Neuronal stem cell (in vitro differentiated cells): ENCODE measurements at regions not wholly inside any gene's neighbourhood (a gene's known extent, or its start where the extent isn't known, plus 50 kb on each side); places are given as distances from the start of the nearest gene placed in this dataset.

Experiments used
- DNase-seq: peaks from one replicate; pipeline ENCODE4 v3.0.0-alpha.2; 2013; ENCODE audit warnings: low spot score
- H2AFZ ChIP-seq: one replicate; pipeline ENCODE4 v1.6.1; 2013; ENCODE audit warnings: mild to moderate bottlenecking, low read length, inconsistent platforms
- H2AK5ac ChIP-seq: 2 replicates; pipeline ENCODE4 v1.6.1; 2013; ENCODE audit warnings: low read depth, mild to moderate bottlenecking, inconsistent platforms, low read length, moderate library complexity, mixed read lengths
- H2BK120ac ChIP-seq: 2 replicates; pipeline ENCODE4 v1.6.1; 2013; ENCODE audit warnings: low read depth, mild to moderate bottlenecking, inconsistent platforms, low read length, moderate library complexity, mixed read lengths
- H2BK12ac ChIP-seq: one replicate; pipeline ENCODE4 v1.6.1; 2013; ENCODE audit warnings: low read length, inconsistent platforms
- H2BK15ac ChIP-seq: 2 replicates; pipeline ENCODE4 v1.6.1; 2013; ENCODE audit warnings: mild to moderate bottlenecking, low read length, inconsistent platforms, mixed read lengths
- H2BK5ac ChIP-seq: one replicate; pipeline ENCODE4 v1.6.1; 2013; ENCODE audit warnings: inconsistent platforms, mild to moderate bottlenecking, low read length, moderate library complexity
- H3K14ac ChIP-seq: one replicate; pipeline ENCODE4 v1.6.1; 2013; ENCODE audit warnings: low read length, inconsistent platforms
- H3K18ac ChIP-seq: 2 replicates; pipeline ENCODE4 v1.6.1; 2013; ENCODE audit warnings: low read length, inconsistent platforms
- H3K23ac ChIP-seq: 2 replicates; pipeline ENCODE4 v1.6.1; 2013; ENCODE audit warnings: low read depth, mild to moderate bottlenecking, mixed read lengths, low read length, inconsistent platforms; ENCODE audit not compliant: poor library complexity
- H3K27ac ChIP-seq: replicated peaks from 3 replicates; pipeline ENCODE4 v1.5.1; 2013; ENCODE audit warnings: low read length, inconsistent platforms
- H3K27me3 ChIP-seq, 3 experiments: 2 replicates each; pipeline ENCODE4 v1.6.1; 2013; ENCODE audit warnings: low read length in 3 of 3, mild to moderate bottlenecking in 2 of 3, inconsistent platforms in 1 of 3, low read depth in 1 of 3, mixed read lengths in 1 of 3, moderate library complexity in 1 of 3; ENCODE audit not compliant: control insufficient read depth in 3 of 3, insufficient read depth in 3 of 3
- H3K36me3 ChIP-seq, 2 donors: replicated peaks in 1 of 2; 2 replicates each; pipeline ENCODE4 v1.6.1; 2013; ENCODE audit warnings: low read length in 2 of 2; ENCODE audit not compliant: control insufficient read depth in 2 of 2, insufficient read depth in 2 of 2
- H3K4ac ChIP-seq: 2 replicates; pipeline ENCODE4 v1.6.1; 2013; ENCODE audit warnings: inconsistent platforms, mild to moderate bottlenecking, low read length, moderate library complexity
- H3K4me1 ChIP-seq, 2 donors: 1 replicate in 1 of 2; 2 replicates in 1 of 2; pipeline ENCODE4 v1.6.1; 2013; ENCODE audit warnings: low read length in 2 of 2, low read depth in 1 of 2; ENCODE audit not compliant: control insufficient read depth in 2 of 2, insufficient read depth in 1 of 2
- H3K4me2 ChIP-seq: one replicate; pipeline ENCODE4 v1.6.1; 2013; ENCODE audit warnings: mild to moderate bottlenecking, low read length, inconsistent platforms; ENCODE audit not compliant: insufficient read depth, poor library complexity, severe bottlenecking
- H3K4me3 ChIP-seq, 2 donors: 2 replicates each; pipeline ENCODE4 v1.5.1; 2013; ENCODE audit warnings: low read length in 2 of 2, mild to moderate bottlenecking in 2 of 2, inconsistent platforms in 1 of 2, moderate library complexity in 1 of 2
- H3K79me1 ChIP-seq: one replicate; pipeline ENCODE4 v1.6.1; 2013; ENCODE audit warnings: low read depth, mild to moderate bottlenecking, inconsistent platforms, low read length, moderate library complexity
- H3K9ac ChIP-seq: one replicate; pipeline ENCODE4 v1.6.1; 2013; ENCODE audit warnings: mild to moderate bottlenecking, low read depth, low read length, inconsistent platforms; ENCODE audit not compliant: poor library complexity
- H3K9me3 ChIP-seq, 2 donors: replicated peaks in 1 of 2; 2 replicates each; pipeline versions ENCODE3 to v1.6.1; 2013; ENCODE audit warnings: low read length in 2 of 2, mild to moderate bottlenecking in 2 of 2, inconsistent platforms in 1 of 2, low read depth in 1 of 2, mixed read lengths in 1 of 2, moderate library complexity in 1 of 2; ENCODE audit not compliant: control insufficient read depth in 2 of 2, insufficient read depth in 1 of 2
- H4K8ac ChIP-seq: one replicate; pipeline ENCODE4 v1.6.1; 2013; ENCODE audit warnings: low read depth, mild to moderate bottlenecking, inconsistent platforms, low read length, moderate library complexity
- H4K91ac ChIP-seq: one replicate; pipeline ENCODE4 v1.6.1; 2013; ENCODE audit warnings: low read length, low read depth, mild to moderate bottlenecking, inconsistent platforms; ENCODE audit not compliant: poor library complexity
- WGBS, 2 donors: extraction: QIAGEN DNeasy Blood & Tissue Kit; methylation state at CpG; one replicate each; pipeline ENCODE4 v1.1.7; 2013; ENCODE audit warnings: missing lambda C conversion rate in 2 of 2, mixed read lengths in 1 of 2; ENCODE audit not compliant: insufficient read length in 2 of 2, insufficient replicate concordance in 1 of 2; ENCODE audit errors: extremely low coverage in 2 of 2; 5-methylcytosine and 5-hydroxymethylcytosine counted together

GRCh38 chr12:59010941-59011340, 90.6 kb upstream of the LRIG3 start:
- Histone ChIP-seq H3K9ac (no peak overlapping the region), H2BK120ac (no peak overlapping the region), H3K36me3 (no peaks in the 10 kb centered on the region), H2BK15ac (no peak overlapping the region), H3K14ac (no peak overlapping the region), H3K4me2 (no peak overlapping the region), H2AFZ (no peak overlapping the region), H2AK5ac (no peak overlapping the region), H4K8ac (no peak overlapping the region), H3K4me1 (no peaks in the 10 kb centered on the region), H4K91ac (no peak overlapping the region), H2BK5ac (no peak overlapping the region), H3K4me3 (no peak overlapping the region), H2BK12ac (no peak overlapping the region), H3K18ac (no peak overlapping the region), H3K27ac (no peak overlapping the region), H3K4ac (no peak overlapping the region), H3K79me1 (no peaks in the 10 kb centered on the region), H3K9me3 (no peaks in the 10 kb centered on the region), H3K23ac (no peak overlapping the region), H3K27me3 (no peaks in the 10 kb centered on the region)
- no CpG with 5 or more reads among the region's 3 CpGs for WGBS, 2 donors
- no peak for DNase-seq

- no CpG with 5 or more reads among the region's 5 CpGs for WGBS, 2 donors
- no peak overlapping the region for H2BK15ac ChIP-seq
- no peak overlapping the region for H3K4ac ChIP-seq
- no peak overlapping the region for H4K91ac ChIP-seq
- no peaks in the 10 kb centered on the region for H3K9me3 ChIP-seq
- no peak overlapping the region for H3K9ac ChIP-seq
- H3K36me3 ChIP-seq, result no peaks in the 10 kb centered on the region
- H3K4me2 ChIP-seq, result no peak overlapping the region
- H3K18ac ChIP-seq, result no peak overlapping the region
- H4K8ac ChIP-seq, result no peak overlapping the region
- no peak for DNase-seq
- no peaks in the 10 kb centered on the region for H3K27me3 ChIP-seq
- H3K4me3 ChIP-seq, result no peak overlapping the region
- no peak overlapping the region for H3K23ac ChIP-seq
- no peak overlapping the region for H2BK12ac ChIP-seq
- H2BK5ac ChIP-seq, result no peak overlapping the region
- no peak overlapping the region for H3K14ac ChIP-seq
- no peak overlapping the region for H2AFZ ChIP-seq
- H2BK120ac ChIP-seq, result no peak overlapping the region
- no peak overlapping the region for H2AK5ac ChIP-seq
- no peaks in the 10 kb centered on the region for H3K4me1 ChIP-seq
- no peaks in the 10 kb centered on the region for H3K79me1 ChIP-seq
- no peak overlapping the region for H3K27ac ChIP-seq
These were observed 89.8 kb upstream of the LRIG3 start for GRCh38 chr12:59010118-59010517.

- WGBS, 2 donors, result no CpG with 5 or more reads among the region's 3 CpGs
These were observed 87.3 kb upstream of the LRIG3 start for GRCh38 chr12:59007620-59008019.

GRCh38 chr12:59005193-59005955, 85.1 kb upstream of the LRIG3 start:
- Histone ChIP-seq H2BK5ac (no peak overlapping the region), H3K23ac (no peak overlapping the region), H3K4ac (no peak overlapping the region), H2AK5ac (no peak overlapping the region), H3K79me1 (no peaks in the 10 kb centered on the region), H3K14ac (no peak overlapping the region), H2BK15ac (no peak overlapping the region), H3K9me3 (no peaks in the 10 kb centered on the region), H4K91ac (no peak overlapping the region), H3K36me3 (no peaks in the 10 kb centered on the region), H4K8ac (no peak overlapping the region), H3K4me3 (no peak overlapping the region), H3K4me1 (no peaks in the 10 kb centered on the region), H3K27me3 (no peaks in the 10 kb centered on the region), H3K4me2 (no peak overlapping the region), H2AFZ (no peak overlapping the region), H2BK120ac (no peak overlapping the region), H3K27ac (no peak overlapping the region), H2BK12ac (no peak overlapping the region), H3K18ac (no peak overlapping the region), H3K9ac (no peak overlapping the region)
- no peak for DNase-seq
- WGBS, 2 donors, result no CpG with 5 or more reads among the region's 4 CpGs

More at GRCh38 chr12:59007620-59008019, 87.3 kb upstream of the LRIG3 start:
- Histone ChIP-seq H2BK5ac (no peak overlapping the region), H2BK120ac (no peak overlapping the region), H3K36me3 (no peaks in the 10 kb centered on the region), H3K27me3 (no peaks in the 10 kb centered on the region), H3K23ac (no peak overlapping the region), H3K9ac (no peak overlapping the region), H2BK15ac (no peak overlapping the region), H3K27ac (no peak overlapping the region), H3K79me1 (no peaks in the 10 kb centered on the region), H4K91ac (no peak overlapping the region), H2AFZ (no peak overlapping the region), H4K8ac (no peak overlapping the region), H3K18ac (no peak overlapping the region), H3K4me1 (no peaks in the 10 kb centered on the region), H3K14ac (no peak overlapping the region), H2BK12ac (no peak overlapping the region), H3K9me3 (no peaks in the 10 kb centered on the region), H2AK5ac (no peak overlapping the region), H3K4ac (no peak overlapping the region), H3K4me2 (no peak overlapping the region), H3K4me3 (no peak overlapping the region)
- DNase-seq, result no peak
